CD14-positive monocyte (primary cell): ENCODE measurements at regions not wholly inside any gene's neighbourhood (a gene's known extent, or its start where the extent isn't known, plus 50 kb on each side); places are given as distances from the start of the nearest gene placed in this dataset.

Experiments used
- DNase-seq, 3 donors: peaks; one replicate each; pipeline ENCODE4 v3.0.0-alpha.2; 2011 to 2022
- H2AFZ ChIP-seq: 2 replicates; pipeline ENCODE4 v1.6.0; 2012; ENCODE audit warnings: mild to moderate bottlenecking, low read depth, low read length, inconsistent platforms; ENCODE audit not compliant: insufficient read depth, poor library complexity, severe bottlenecking
- H3K27ac ChIP-seq, 2 donors: 1 replicate in 1 of 2; 2 replicates in 1 of 2; pipeline ENCODE4 v1.5.1; 2012 to 2013; ENCODE audit warnings: low read length in 2 of 2, control low read depth in 1 of 2, inconsistent platforms in 1 of 2, low read depth in 1 of 2, mild to moderate bottlenecking in 1 of 2
- H3K27me3 ChIP-seq, 2 donors: one replicate each; pipeline versions ENCODE4 v1.6.0 to v1.6.1; 2011 to 2013; ENCODE audit warnings: low read length in 2 of 2; ENCODE audit not compliant: control insufficient read depth in 2 of 2, insufficient read depth in 2 of 2
- H3K36me3 ChIP-seq, 2 donors: replicated peaks in 1 of 2; 1 replicate in 1 of 2; 2 replicates in 1 of 2; pipeline versions ENCODE4 v1.5.1 to v1.6.1; 2012 to 2013; ENCODE audit warnings: low read length in 2 of 2, control low read depth in 1 of 2, inconsistent platforms in 1 of 2, mild to moderate bottlenecking in 1 of 2; ENCODE audit not compliant: insufficient read depth in 2 of 2, control insufficient read depth in 1 of 2
- H3K4me1 ChIP-seq, 2 donors: 1 replicate in 1 of 2; 2 replicates in 1 of 2; pipeline versions ENCODE4 v1.5.1 to v1.6.1; 2012 to 2013; ENCODE audit warnings: low read length in 2 of 2, control low read depth in 1 of 2, inconsistent platforms in 1 of 2, mild to moderate bottlenecking in 1 of 2, moderate library complexity in 1 of 2; ENCODE audit not compliant: insufficient read depth in 2 of 2, control insufficient read depth in 1 of 2
- H3K4me2 ChIP-seq: replicated peaks from 2 replicates; pipeline ENCODE3; 2012; ENCODE audit warnings: low read length, moderate library complexity, mild to moderate bottlenecking; ENCODE audit not compliant: poor library complexity, severe bottlenecking; ENCODE audit errors: extremely low read depth
- H3K4me3 ChIP-seq, 3 experiments: fragments of 200-600 bp in 1 of 3; sonication (generic) in 1 of 3; replicated peaks in 1 of 3; 1 replicate in 2 of 3; 2 replicates in 1 of 3; pipeline ENCODE4 v1.5.1; 2011 to 2013; ENCODE audit warnings: low read length in 3 of 3, mild to moderate bottlenecking in 3 of 3, control low read depth in 2 of 3, low read depth in 2 of 3, inconsistent platforms in 1 of 3, moderate library complexity in 1 of 3
- H3K79me2 ChIP-seq: 2 replicates; pipeline ENCODE4 v1.6.0; 2012; ENCODE audit warnings: mild to moderate bottlenecking, control low read depth, inconsistent platforms, low read length, moderate library complexity; ENCODE audit not compliant: insufficient read depth
- H3K9ac ChIP-seq: 2 replicates; pipeline ENCODE4 v1.6.0; 2017; ENCODE audit warnings: low read length, mild to moderate bottlenecking; ENCODE audit not compliant: insufficient read depth, poor library complexity, severe bottlenecking
- H3K9me3 ChIP-seq, 2 donors: replicated peaks in 1 of 2; 1 replicate in 1 of 2; 2 replicates in 1 of 2; pipeline versions ENCODE4 v1.5.1 to v1.6.1; 2012 to 2013; ENCODE audit warnings: low read length in 2 of 2, control low read depth in 1 of 2; ENCODE audit not compliant: control insufficient read depth in 1 of 2, insufficient read depth in 1 of 2
- H4K20me1 ChIP-seq: 2 replicates; pipeline ENCODE4 v1.6.0; 2012; ENCODE audit warnings: mild to moderate bottlenecking, low read length, control low read depth, moderate library complexity; ENCODE audit not compliant: insufficient read depth
- H3K27ac Mint-ChIP-seq, 7 donors: one replicate each; pipeline ENCODE4 v1.8.0; 2020; ENCODE audit warnings: mild to moderate bottlenecking in 7 of 7, mixed read lengths in 7 of 7, moderate library complexity in 6 of 7, inconsistent platforms in 2 of 7
- H3K27me3 Mint-ChIP-seq, 3 donors: one replicate each; pipeline ENCODE4 v1.8.0; 2021 to 2022; ENCODE audit warnings: low read depth in 3 of 3, mild to moderate bottlenecking in 3 of 3, mixed read lengths in 3 of 3, moderate library complexity in 3 of 3, inconsistent platforms in 1 of 3
- H3K36me3 Mint-ChIP-seq, 2 donors: one replicate each; pipeline ENCODE4 v1.8.0; 2020; ENCODE audit warnings: mixed read lengths in 2 of 2, inconsistent platforms in 1 of 2, mild to moderate bottlenecking in 1 of 2
- H3K4me1 Mint-ChIP-seq: one replicate; pipeline ENCODE4 v1.8.0; 2020; ENCODE audit warnings: mild to moderate bottlenecking, mixed read lengths
- H3K4me3 Mint-ChIP-seq, 2 donors: one replicate each; pipeline ENCODE4 v1.8.0; 2020; ENCODE audit warnings: mild to moderate bottlenecking in 2 of 2, mixed read lengths in 2 of 2, moderate library complexity in 1 of 2
- H3K9me3 Mint-ChIP-seq, 7 donors: one replicate each; pipeline ENCODE4 v1.8.0; 2020 to 2022; ENCODE audit warnings: mixed read lengths in 7 of 7, mild to moderate bottlenecking in 6 of 7, moderate library complexity in 6 of 7, inconsistent platforms in 2 of 7
- CTCF ChIP-seq: fragments of 200-600 bp; IDR thresholded peaks from one replicate; pipeline ENCODE4 v1.8.0; 2022; ENCODE audit warnings: antibody characterized with exemption, mild to moderate bottlenecking
- WGBS: methylation state at CpG from one replicate; pipeline ENCODE4 v1.1.5; 2013; ENCODE audit warnings: missing lambda C conversion rate; ENCODE audit not compliant: insufficient coverage; 5-methylcytosine and 5-hydroxymethylcytosine counted together
- intact Hi-C, 2 donors: fragments of 100-400 bp; cut with micrococcal nuclease; formaldehyde crosslinking; loops; one replicate each; pipeline versions ENCODE4 v1.15.0 to v1.15.1; 2023

- Mint-ChIP-seq H3K4me1 (no peaks in the 10 kb centered on the region), H3K36me3 (no peaks in the 10 kb centered on the region), H3K27ac (no peak overlapping the region), H3K4me3 (no peak overlapping the region), H3K27me3 (peaks cover 0 to 2% (median 0%) of the 10 kb centered on the region in 3 donors), H3K9me3 (peaks cover 0 to 2% (median 0%) of the 10 kb centered on the region in 7 donors)
- Histone ChIP-seq H3K27me3 (no peaks in the 10 kb centered on the region), H2AFZ (no peak overlapping the region), H3K4me3 (no peak overlapping the region), H3K4me2 (no peak overlapping the region), H3K9me3 (peaks cover 0 to 3% of the 10 kb centered on the region in 2 donors), H3K27ac (no peak overlapping the region), H3K4me1 (no peaks in the 10 kb centered on the region), H3K79me2 (no peaks in the 10 kb centered on the region), H3K9ac (no peak overlapping the region), H3K36me3 (no peaks in the 10 kb centered on the region), H4K20me1 (no peaks in the 10 kb centered on the region)
- no peak for TF ChIP-seq CTCF
- WGBS: 83% methylated on average over 1 of the region's 5 CpGs
- no peak for DNase-seq
- intact Hi-C loops: no loop called here
Measured at GRCh38 chr9:100667448-100667847, 89.6 kb downstream of the CAVIN4 start.

GRCh38 chr9:100668024-100668423 lies 90.1 kb downstream of the CAVIN4 start:
- Histone ChIP-seq H3K9ac (no peak overlapping the region), H3K27ac (no peak overlapping the region), H3K4me2 (no peak overlapping the region), H3K36me3 (no peaks in the 10 kb centered on the region), H3K4me3 (no peak overlapping the region), H3K79me2 (no peaks in the 10 kb centered on the region), H3K27me3 (no peaks in the 10 kb centered on the region), H2AFZ (no peak overlapping the region), H4K20me1 (no peaks in the 10 kb centered on the region), H3K9me3 (peaks cover 0 to 3% of the 10 kb centered on the region in 2 donors), H3K4me1 (no peaks in the 10 kb centered on the region)
- TF ChIP-seq CTCF: no peak
- DNase-seq: no peak
- 82% methylated on average over 6 of the region's 6 CpGs for WGBS
- Mint-ChIP-seq H3K27me3 (peaks cover 0 to 2% (median 0%) of the 10 kb centered on the region in 3 donors), H3K4me3 (no peak overlapping the region), H3K4me1 (no peaks in the 10 kb centered on the region), H3K9me3 (peaks cover 0 to 2% (median 0%) of the 10 kb centered on the region in 7 donors), H3K36me3 (no peaks in the 10 kb centered on the region), H3K27ac (no peak overlapping the region)
- intact Hi-C loops: no loop called here
